RPMI7951 (cell line): ENCODE measurements at regions not wholly inside any gene's neighbourhood (a gene's known extent, or its start where the extent isn't known, plus 50 kb on each side); places are given as distances from the start of the nearest gene placed in this dataset.
"Not testable (repeated sequence)": the region's sequence is repeated elsewhere in the genome, so short reads cannot be mapped to it uniquely, and the experiment has no call there.

Source experiments
- DNase-seq: peaks from one replicate; pipeline ENCODE4 v3.0.0-alpha.2; 2012; ENCODE audit warnings: low read depth

DNA sequence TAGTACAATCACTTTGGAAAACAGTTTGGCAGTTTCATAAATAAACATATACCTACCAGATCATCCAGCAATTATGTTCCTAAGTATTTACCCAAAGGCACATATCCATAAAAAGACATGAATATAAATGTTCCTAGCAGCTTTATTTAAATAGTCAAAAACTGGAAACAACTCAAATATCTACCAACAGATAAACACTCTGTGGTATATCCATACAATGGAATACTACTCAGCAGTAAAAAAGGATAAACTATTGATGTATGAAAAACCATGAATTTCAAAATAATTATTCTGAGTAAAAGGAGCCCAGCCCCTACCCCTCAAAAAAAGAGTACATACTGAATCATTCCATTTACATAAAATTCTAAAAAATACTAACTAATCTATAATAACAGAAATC is 232.7 kb upstream of the SLC30A5 start:
- DNase-seq: no peak

DNA sequence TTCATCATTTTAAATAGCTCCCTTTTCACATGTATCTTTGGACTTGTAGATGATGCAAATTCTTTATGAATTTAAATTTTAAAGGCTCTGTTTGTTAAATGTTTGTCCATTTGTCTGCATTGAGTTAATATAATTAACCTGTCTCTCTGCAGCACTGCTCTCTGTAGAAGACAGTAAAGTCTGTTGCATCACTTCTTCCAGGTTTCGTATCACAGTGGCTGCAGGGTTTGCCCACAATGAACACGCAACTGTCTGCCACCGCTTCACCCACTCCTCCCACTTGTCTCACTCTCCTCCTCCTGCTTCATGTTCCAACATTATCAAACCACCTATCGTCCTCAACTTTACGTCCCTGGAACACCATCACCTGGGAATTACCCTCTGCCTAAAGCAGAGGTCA is 231.3 kb upstream of the SLC30A5 start:
- no peak for DNase-seq

DNA sequence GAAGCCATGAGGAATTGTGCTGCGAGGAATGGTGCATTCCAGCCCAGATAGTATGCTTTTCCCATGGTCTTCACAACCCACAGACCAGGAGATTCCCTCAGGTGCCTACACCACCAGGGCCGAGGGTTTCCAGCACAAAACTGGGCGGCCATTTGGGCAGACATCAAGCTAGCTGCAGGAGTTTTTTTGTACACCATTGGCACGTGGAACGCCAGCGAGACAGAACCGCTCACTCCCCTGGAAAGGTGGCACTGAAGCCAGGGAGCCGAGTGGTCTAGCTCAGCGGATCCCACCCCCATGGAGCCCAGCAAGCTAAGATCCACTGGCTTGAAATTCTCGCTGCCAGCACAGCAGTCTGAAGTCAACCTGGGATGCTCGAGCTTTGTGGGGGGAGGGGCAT is 228.6 kb upstream of the SLC30A5 start:
- not testable (repeated sequence) for DNase-seq

DNA sequence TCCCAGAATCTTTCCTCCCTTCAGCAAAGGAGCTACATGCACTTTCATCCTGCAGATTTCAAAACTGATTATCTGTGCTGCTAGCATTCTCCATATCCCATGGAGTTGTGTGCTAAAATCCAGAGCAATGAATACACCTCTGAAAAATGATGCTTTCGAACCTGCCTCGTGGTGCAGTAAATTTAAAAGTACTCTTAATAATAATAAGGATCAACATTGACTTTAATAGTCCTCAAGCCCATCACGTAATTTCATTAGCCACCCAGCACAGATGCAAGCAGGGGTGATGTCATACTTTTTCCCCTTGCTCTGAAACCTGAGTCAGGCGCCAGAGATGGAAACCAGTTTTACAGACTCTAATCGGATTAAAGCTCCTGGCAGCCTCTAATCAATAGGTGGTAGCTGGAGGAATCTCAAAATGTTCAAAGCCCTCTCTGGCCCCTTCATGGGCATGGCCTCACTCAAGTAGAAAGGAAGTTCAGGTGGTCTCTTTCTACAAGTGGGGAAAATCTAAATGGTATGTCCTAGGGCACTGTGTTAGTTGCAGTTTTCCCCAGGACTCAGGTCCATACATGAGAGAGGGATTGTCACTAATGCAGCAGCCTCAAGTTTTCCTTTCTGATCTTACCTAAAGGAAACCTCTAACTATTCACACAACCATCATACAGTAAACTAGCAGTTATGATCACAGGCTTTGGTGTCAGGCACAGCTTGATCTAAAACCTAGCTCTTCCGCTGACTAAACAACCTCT is 221.6 kb upstream of the SLC30A5 start:
- no peak for DNase-seq

GRCh38 chr5:68873198-68873597 is 220.6 kb upstream of the SLC30A5 start:
- no peak for DNase-seq

- DNase-seq: no peak
Measured at GRCh38 chr5:68875351-68875750, 218.5 kb upstream of the SLC30A5 start.

DNA sequence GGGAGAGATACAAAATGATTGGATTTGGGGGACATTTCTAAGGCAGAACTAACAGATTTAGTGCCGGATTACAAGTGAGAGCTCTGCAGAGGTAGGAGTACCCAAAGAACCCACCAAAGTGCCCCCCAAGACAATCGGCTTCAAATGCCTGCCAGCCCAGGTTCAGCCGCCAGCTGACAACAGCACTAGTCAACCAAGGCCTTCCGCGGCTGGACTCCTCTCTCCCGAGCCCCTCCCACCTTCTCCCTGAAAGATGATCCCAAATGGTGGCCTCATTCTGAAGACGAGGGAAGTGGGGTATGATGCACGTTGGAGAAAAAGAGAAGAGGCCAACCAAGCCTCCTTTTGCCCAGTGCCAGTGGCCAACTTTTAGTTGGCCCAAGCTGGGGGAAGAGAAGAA is 210.4 kb upstream of the SLC30A5 start:
- DNase-seq: no peak

DNA sequence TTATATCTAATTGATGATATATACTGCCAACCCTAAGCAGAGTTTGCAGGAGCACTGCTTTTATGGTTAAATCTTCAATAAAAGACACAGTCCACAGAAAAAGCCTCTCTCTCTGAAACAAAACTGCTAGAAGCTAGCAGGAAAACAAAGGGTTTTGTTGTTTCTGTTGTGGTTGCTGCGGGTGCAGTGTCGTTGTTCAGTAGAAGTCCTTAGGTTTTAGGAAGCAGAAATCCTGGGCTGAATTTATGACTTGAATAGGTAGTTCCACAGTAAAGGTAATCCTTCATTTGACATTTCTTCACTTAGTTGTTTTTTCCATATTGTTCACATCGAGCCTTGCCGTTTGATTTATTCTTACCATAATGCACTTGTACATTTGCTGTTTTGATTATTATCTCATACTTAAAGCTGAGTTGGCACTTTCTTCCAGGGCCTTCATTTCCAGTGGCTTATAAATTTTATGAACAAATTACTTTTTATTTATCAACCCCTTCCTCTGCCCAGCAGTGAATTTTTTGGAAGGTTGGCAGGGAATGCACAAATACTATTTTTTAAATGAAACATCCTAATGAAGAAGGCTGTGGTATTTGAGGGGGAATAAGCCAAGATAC is 209.6 kb upstream of the SLC30A5 start:
- no peak for DNase-seq

GRCh38 chr5:68884883-68885282 is 208.9 kb upstream of the SLC30A5 start:
- DNase-seq: peak; percentile 37

- no peak for DNase-seq
Measured at GRCh38 chr5:68886814-68887213, 207.0 kb upstream of the SLC30A5 start.

GRCh38 chr5:68891718-68892117 is 202.1 kb upstream of the SLC30A5 start:
- DNase-seq: no peak

DNA sequence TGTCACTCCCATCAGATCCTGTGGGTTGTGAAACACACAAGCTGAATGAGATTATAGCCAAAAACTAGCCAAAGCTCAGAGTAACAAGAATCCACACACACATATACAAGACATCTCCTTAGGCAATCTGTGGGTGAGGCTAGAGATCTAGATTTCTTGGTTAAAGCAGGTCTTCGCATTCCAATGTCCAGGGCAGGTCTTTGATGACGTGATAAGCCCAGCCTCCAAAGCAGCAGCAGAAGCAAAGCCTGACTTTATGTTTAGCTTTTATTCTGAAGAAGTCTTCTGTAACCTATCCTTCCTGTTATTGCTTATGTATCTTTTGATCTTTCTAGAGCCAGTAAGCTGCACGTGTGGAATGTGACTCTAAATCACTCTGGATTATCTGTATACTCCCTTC is 199.1 kb upstream of the SLC30A5 start:
- DNase-seq: peak; percentile 35

GRCh38 chr5:68898951-68899471 is 194.8 kb upstream of the SLC30A5 start:
- DNase-seq: peak; percentile 92

DNA sequence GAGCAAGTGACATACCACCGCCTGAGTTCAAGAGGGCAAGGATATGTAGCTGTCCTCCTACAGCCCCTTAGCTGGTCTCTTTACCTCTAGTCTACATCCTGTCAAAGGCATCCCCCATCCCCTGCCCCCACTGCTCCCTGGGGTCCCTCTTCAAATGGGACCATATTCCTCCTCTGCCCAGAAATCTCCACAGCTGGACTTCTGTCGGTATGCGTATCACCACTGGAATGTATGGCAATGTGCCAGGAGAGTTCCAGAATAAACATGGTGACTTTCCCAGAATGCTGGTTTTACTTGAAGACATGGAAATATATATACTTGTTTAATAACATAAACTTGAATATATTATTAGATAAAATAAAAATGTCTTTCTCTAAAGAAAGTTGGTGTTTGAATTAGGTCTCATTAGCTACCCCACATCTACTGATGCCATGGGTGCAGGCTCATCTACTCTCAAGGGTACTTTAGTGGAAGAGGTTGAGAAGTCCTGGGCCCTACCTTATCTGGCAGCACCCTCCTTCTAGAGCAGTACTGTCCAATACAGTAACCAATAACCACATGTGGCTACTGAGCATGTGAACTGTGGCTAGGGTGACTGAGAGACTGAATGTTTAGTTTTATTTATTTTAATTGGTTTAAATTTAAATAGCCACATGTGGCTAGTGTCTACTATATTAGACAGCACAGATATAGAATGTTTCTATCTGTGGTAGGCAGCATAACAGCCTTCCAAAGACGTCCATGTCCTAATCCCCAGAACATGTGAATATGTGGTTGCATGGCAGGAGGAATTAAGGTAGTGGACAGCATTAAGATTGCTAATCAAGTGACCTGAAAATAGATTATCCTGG is 181.7 kb upstream of the SLC30A5 start:
- DNase-seq: peak; percentile 85

DNA sequence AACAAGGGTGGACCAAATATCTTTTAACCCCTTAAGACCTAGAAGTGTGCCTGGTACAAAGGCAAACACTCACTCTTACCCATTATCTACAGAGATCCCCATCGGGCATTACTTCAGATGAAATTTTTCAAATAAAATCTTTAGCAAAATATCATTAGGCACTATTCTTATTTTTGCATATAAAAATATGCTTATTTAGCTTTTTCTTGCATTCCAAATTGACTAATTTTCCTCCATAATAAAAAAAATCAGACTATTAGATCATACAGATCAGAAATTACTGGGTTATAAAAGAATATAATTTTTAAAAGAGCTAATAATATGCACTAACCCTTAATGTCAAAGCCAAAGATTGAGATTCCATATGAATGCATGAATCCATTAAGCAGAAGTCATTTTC is 178.7 kb upstream of the SLC30A5 start:
- no peak for DNase-seq

DNA sequence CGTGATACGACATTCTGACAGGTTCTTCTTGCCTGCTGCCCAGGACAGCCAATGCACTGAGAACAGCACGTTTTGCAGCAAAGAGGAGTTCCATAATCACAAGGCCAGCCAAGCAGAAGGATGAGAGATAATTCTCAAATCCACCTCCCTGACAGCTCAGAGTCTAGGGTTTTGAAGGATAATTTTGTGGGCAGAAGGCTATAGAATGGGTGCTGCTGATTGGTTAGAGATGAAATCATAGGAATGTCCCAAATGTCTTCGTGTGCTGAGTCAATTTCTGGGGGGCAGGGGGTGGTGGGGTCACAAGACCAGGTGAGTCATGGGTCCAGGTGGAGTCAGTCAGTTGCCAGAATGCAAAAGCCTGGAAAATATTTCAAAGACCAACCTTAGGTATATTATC is 175.5 kb upstream of the SLC30A5 start:
- peak; percentile 21 for DNase-seq

GRCh38 chr5:68919988-68920490 is 173.8 kb upstream of the SLC30A5 start:
- DNase-seq: no peak

DNA sequence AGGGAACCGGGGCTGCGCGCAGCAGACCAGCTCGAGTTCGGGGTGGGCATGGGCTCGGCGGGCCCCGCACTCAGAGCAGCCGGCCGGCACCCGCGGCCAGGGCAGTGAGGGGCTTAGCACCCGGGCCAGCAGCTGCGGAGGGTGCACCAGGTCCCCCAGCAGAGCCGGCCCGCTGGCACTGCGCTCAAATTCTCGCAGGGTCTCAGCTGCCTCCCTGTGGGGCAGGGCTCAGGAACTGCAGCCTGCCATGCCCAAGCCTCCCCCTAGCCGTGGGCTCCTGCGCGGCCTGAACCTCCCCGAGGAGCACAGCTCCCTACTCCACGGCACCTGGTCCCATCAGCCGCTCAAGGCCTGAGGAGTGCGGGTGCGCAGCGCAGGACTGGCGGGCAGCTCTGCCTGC is 172.9 kb upstream of the SLC30A5 start:
- no peak for DNase-seq

- no peak for DNase-seq
Measured at GRCh38 chr5:68922172-68922987, 171.4 kb upstream of the SLC30A5 start.

DNA sequence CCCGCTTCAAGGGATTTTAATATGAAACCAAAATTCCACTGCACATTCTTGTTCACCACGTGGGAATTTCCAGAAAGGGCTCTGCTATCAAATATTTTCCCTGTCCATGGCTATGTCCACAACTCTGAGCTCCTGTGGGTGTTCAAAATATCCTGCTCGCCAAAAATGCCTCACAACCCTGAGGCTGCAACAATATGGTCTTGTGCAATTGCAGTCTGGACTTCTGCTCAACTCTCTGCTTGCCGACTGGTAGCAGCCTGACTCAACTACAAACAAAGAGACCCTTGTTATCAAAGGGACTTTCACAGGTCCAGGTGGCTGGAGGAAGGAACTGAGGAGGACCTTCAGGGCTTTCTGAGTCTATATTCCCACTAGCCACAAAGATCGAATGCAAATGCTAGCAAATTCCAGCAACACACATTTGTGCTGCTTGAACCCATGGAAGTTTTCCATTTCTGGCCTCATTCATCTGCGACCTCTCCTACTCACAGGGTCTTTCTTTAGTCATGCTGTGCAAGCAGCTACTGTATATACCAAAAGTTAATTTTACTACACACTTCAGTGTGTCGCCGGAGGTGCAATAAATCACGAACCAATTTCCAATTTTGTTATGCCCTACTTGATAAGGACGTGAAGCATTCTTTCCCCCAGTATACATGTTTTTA is 169.2 kb upstream of the SLC30A5 start:
- DNase-seq: peak; percentile 94
